HG02884 (cell line): ENCODE measurements at regions not wholly inside any gene's neighbourhood (a gene's known extent, or its start where the extent isn't known, plus 50 kb on each side); places are given as distances from the start of the nearest gene placed in this dataset.
"Not testable (repeated sequence)": the region's sequence is repeated elsewhere in the genome, so short reads cannot be mapped to it uniquely, and the experiment has no call there.

Experiments used
- ATAC-seq: cut with Tn5 transposase; IDR thresholded peaks from one replicate; pipeline ENCODE4 v1.9.1; 2021; ENCODE audit warnings: mild to moderate bottlenecking, moderate library complexity; ENCODE audit not compliant: unreplicated experiment

GRCh38 chr5:89584339-89584956 is 701.5 kb upstream of the MEF2C start:
- no peak for ATAC-seq

GRCh38 chr5:89583534-89583933 is 700.5 kb upstream of the MEF2C start:
- no peak for ATAC-seq

GRCh38 chr5:89582768-89583339 is 699.9 kb upstream of the MEF2C start:
- ATAC-seq = no peak

- ATAC-seq = no peak
These were observed 698.0 kb upstream of the MEF2C start for GRCh38 chr5:89580976-89581375.

- no peak for ATAC-seq
These were observed 692.3 kb upstream of the MEF2C start for GRCh38 chr5:89575319-89575718.

GRCh38 chr5:89573345-89573744 is 690.4 kb upstream of the MEF2C start:
- ATAC-seq = no peak

- no peak for ATAC-seq
These were observed 689.7 kb upstream of the MEF2C start for GRCh38 chr5:89572696-89573095.

GRCh38 chr5:89570557-89570956 is 687.6 kb upstream of the MEF2C start:
- no peak for ATAC-seq

GRCh38 chr5:89566340-89566739 is 683.4 kb upstream of the MEF2C start:
- no peak for ATAC-seq

GRCh38 chr5:89560696-89561095 is 677.7 kb upstream of the MEF2C start:
- no peak for ATAC-seq

- ATAC-seq = no peak
These were observed 673.4 kb upstream of the MEF2C start for GRCh38 chr5:89556215-89556913.

GRCh38 chr5:89546657-89547056 is 663.7 kb upstream of the MEF2C start:
- no peak for ATAC-seq

GRCh38 chr5:89545626-89546025 is 662.6 kb upstream of the MEF2C start:
- ATAC-seq = no peak

GRCh38 chr5:89545076-89545475 is 662.1 kb upstream of the MEF2C start:
- no peak for ATAC-seq

- no peak for ATAC-seq
These were observed 659.8 kb upstream of the MEF2C start for GRCh38 chr5:89542736-89543135.

GRCh38 chr5:89537800-89538199 is 654.8 kb upstream of the MEF2C start:
- ATAC-seq = no peak

GRCh38 chr5:89536020-89536419 is 653.0 kb upstream of the MEF2C start:
- ATAC-seq = no peak

GRCh38 chr5:89535411-89535810 is 652.4 kb upstream of the MEF2C start:
- no peak for ATAC-seq

- ATAC-seq = no peak
These were observed 651.3 kb upstream of the MEF2C start for GRCh38 chr5:89534331-89534730.

GRCh38 chr5:89524785-89525184 is 641.8 kb upstream of the MEF2C start:
- no peak for ATAC-seq

- ATAC-seq = not testable (repeated sequence)
These were observed 640.9 kb upstream of the MEF2C start for GRCh38 chr5:89523867-89524266.

GRCh38 chr5:89520771-89521170 is 637.8 kb upstream of the MEF2C start:
- no peak for ATAC-seq
